ENCODE measurements at regions not wholly inside any gene's neighbourhood (a gene's known extent, or its start where the extent isn't known, plus 50 kb on each side); places are given as distances from the start of the nearest gene placed in this dataset.

DNA sequence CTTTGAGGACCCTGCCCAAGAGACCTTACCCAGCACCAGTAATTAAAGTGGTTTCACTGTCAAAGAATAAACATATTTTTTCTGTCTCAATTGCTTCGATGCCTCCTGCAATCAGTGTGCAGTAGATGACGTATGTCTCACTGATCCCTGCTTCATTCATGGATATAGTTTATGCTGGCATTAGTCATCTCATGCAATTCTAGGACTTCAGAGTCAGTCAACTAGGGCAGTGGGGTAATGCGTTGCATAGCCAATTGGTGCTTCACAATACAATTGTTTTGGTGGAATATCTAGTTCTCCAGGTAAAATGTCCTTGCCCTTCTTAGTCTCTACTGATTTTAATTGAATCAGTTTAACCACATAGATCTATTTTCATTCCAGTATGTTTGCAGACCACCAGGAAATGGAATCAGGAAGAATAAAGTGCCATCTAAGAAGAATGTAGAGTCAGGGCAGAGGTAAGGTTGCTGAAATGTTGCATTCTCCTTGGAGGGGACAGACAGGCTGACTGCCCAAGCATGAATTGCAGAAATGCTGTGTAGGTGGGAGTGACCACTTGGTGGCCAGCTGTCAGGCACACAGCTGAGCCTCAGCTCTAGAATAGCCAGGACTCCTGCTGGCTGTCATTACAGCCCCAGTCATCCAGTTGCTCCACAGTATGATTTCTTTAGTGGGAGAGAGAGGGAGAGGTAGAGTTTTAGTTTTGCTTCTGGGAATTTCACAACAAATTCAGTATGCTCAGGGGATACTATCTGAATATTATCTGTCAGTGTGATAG lies 73.5 kb upstream of the MEGF10 start:
- TF ChIP-seq, protein P1, sequence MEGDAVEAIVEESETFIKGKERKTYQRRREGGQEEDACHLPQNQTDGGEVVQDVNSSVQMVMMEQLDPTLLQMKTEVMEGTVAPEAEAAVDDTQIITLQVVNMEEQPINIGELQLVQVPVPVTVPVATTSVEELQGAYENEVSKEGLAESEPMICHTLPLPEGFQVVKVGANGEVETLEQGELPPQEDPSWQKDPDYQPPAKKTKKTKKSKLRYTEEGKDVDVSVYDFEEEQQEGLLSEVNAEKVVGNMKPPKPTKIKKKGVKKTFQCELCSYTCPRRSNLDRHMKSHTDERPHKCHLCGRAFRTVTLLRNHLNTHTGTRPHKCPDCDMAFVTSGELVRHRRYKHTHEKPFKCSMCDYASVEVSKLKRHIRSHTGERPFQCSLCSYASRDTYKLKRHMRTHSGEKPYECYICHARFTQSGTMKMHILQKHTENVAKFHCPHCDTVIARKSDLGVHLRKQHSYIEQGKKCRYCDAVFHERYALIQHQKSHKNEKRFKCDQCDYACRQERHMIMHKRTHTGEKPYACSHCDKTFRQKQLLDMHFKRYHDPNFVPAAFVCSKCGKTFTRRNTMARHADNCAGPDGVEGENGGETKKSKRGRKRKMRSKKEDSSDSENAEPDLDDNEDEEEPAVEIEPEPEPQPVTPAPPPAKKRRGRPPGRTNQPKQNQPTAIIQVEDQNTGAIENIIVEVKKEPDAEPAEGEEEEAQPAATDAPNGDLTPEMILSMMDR (tag by site-specific recombination; IDR thresholded peaks at IDR 0.05) = no peak; the same call in 1 of the 2 replicates
- TF ChIP-seq ZIC2 (tag by site-specific recombination; IDR thresholded peaks at IDR 0.05) (no peak), ZNF621 (tag by site-specific recombination; IDR thresholded peaks at IDR 0.05) (no peak), YY1 (tag by site-specific recombination; IDR thresholded peaks at IDR 0.05) (no peak), ZNF423 (tag by site-specific recombination; IDR thresholded peaks at IDR 0.05) (no peak)
- TF ChIP-seq, protein P2, sequence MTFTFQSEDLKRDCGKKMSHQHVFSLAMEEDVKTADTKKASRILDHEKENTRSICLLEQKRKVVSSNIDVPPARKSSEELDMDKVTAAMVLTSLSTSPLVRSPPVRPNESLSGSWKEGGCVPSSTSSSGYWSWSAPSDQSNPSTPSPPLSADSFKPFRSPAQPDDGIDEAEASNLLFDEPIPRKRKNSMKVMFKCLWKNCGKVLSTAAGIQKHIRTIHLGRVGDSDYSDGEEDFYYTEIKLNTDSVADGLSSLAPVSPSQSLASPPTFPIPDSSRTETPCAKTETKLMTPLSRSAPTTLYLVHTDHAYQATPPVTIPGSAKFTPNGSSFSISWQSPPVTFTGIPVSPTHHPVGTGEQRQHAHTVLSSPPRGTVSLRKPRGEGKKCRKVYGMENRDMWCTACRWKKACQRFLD (tag by site-specific recombination; IDR thresholded peaks at IDR 0.05) = no peak
- TF ChIP-seq, protein P3, sequence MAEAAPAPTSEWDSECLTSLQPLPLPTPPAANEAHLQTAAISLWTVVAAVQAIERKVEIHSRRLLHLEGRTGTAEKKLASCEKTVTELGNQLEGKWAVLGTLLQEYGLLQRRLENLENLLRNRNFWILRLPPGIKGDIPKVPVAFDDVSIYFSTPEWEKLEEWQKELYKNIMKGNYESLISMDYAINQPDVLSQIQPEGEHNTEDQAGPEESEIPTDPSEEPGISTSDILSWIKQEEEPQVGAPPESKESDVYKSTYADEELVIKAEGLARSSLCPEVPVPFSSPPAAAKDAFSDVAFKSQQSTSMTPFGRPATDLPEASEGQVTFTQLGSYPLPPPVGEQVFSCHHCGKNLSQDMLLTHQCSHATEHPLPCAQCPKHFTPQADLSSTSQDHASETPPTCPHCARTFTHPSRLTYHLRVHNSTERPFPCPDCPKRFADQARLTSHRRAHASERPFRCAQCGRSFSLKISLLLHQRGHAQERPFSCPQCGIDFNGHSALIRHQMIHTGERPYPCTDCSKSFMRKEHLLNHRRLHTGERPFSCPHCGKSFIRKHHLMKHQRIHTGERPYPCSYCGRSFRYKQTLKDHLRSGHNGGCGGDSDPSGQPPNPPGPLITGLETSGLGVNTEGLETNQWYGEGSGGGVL (tag by site-specific recombination; IDR thresholded peaks at IDR 0.05) = no peak

All from HEK293 (cell line).